ENCODE measurements at regions not wholly inside any gene's neighbourhood (a gene's known extent, or its start where the extent isn't known, plus 50 kb on each side); places are given as distances from the start of the nearest gene placed in this dataset.

DNA sequence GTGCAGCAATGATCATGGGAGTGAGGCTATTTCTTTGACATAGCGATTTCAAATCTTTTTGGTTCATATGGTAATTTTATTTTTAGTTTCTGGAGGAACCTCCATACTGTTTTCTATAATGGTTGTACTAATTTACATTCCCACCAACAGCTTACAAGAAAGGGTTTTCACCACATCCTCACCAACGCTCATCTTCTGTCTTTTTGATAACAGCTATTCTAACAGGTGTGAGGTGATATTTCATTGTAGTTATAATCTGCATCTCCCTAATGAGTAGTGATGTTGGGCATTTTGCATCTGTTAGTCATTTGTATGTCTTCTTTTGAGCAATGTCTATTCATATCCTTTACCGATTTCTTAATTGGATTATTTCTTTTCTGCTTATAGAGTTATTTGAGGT is 75.0 kb upstream of the FHIP2A start:
- TF ChIP-seq CTCF (IDR thresholded peaks at IDR 0.05; ENCODE audit: insufficient read depth, low read length): no peak
- TF ChIP-seq POLR2AphosphoS5 (IDR thresholded peaks at IDR 0.05; ENCODE audit: low read depth): no peak
- no peak for TF ChIP-seq REST (IDR thresholded peaks at IDR 0.05; ENCODE audit: insufficient replicate concordance, low read depth)
